ENCODE measurements at regions not wholly inside any gene's neighbourhood (a gene's known extent, or its start where the extent isn't known, plus 50 kb on each side); places are given as distances from the start of the nearest gene placed in this dataset.

DNA sequence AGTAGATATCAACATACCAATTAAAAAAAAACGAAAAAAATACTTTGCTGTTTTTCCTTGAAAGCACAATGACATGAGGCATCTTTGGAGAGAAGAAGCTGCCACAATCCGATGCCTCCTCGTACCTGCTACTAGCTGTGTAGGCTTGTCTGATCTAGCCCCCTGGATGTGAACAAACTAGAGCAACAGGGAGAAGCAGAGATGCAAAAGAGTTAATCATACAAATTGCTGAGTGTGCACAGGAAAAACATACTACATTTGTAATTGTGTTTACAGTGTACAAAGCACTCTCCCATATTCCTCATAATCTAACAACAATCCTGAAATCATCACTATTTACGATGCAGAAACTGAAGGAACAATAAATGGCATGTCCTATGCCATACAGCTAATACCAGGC, 227.0 kb upstream of the CTNNB1 start:
- TF ChIP-seq, protein P1, sequence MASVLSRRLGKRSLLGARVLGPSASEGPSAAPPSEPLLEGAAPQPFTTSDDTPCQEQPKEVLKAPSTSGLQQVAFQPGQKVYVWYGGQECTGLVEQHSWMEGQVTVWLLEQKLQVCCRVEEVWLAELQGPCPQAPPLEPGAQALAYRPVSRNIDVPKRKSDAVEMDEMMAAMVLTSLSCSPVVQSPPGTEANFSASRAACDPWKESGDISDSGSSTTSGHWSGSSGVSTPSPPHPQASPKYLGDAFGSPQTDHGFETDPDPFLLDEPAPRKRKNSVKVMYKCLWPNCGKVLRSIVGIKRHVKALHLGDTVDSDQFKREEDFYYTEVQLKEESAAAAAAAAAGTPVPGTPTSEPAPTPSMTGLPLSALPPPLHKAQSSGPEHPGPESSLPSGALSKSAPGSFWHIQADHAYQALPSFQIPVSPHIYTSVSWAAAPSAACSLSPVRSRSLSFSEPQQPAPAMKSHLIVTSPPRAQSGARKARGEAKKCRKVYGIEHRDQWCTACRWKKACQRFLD (CRISPR knock-in tag; IDR thresholded peaks at IDR 0.05), result no peak
- TF ChIP-seq, protein P2, sequence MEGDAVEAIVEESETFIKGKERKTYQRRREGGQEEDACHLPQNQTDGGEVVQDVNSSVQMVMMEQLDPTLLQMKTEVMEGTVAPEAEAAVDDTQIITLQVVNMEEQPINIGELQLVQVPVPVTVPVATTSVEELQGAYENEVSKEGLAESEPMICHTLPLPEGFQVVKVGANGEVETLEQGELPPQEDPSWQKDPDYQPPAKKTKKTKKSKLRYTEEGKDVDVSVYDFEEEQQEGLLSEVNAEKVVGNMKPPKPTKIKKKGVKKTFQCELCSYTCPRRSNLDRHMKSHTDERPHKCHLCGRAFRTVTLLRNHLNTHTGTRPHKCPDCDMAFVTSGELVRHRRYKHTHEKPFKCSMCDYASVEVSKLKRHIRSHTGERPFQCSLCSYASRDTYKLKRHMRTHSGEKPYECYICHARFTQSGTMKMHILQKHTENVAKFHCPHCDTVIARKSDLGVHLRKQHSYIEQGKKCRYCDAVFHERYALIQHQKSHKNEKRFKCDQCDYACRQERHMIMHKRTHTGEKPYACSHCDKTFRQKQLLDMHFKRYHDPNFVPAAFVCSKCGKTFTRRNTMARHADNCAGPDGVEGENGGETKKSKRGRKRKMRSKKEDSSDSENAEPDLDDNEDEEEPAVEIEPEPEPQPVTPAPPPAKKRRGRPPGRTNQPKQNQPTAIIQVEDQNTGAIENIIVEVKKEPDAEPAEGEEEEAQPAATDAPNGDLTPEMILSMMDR (IDR thresholded peaks at IDR 0.05 in 2 of 3, conservative IDR thresholded peaks at IDR 0.05 in 1 of 3; ENCODE audit: insufficient read depth in 2 of 3, low read depth in 1 of 3, low read length in 3 of 3), result no peak
- TF ChIP-seq MEF2A (IDR thresholded peaks at IDR 0.05; ENCODE audit: control insufficient read depth, low read depth, low read length), result no peak
- TF ChIP-seq ZFX (CRISPR knock-in tag; IDR thresholded peaks at IDR 0.05), result no peak
- TF ChIP-seq E2F1 (CRISPR knock-in tag; IDR thresholded peaks at IDR 0.05), result no peak
- TF ChIP-seq CBX3 (IDR thresholded peaks at IDR 0.05; ENCODE audit: borderline replicate concordance in 1 of 2, low read length in 2 of 2), result no peak
- TF ChIP-seq EP300 (IDR thresholded peaks at IDR 0.05; ENCODE audit: low read length), result no peak
